CD14-positive monocyte (primary cell): ENCODE measurements at regions not wholly inside any gene's neighbourhood (a gene's known extent, or its start where the extent isn't known, plus 50 kb on each side); places are given as distances from the start of the nearest gene placed in this dataset.

Source experiments
- DNase-seq, 3 donors: peaks; one replicate each; pipeline ENCODE4 v3.0.0-alpha.2; 2011 to 2022
- H2AFZ ChIP-seq: 2 replicates; pipeline ENCODE4 v1.6.0; 2012; ENCODE audit warnings: mild to moderate bottlenecking, low read depth, low read length, inconsistent platforms; ENCODE audit not compliant: insufficient read depth, poor library complexity, severe bottlenecking
- H3K27ac ChIP-seq, 2 donors: 1 replicate in 1 of 2; 2 replicates in 1 of 2; pipeline ENCODE4 v1.5.1; 2012 to 2013; ENCODE audit warnings: low read length in 2 of 2, control low read depth in 1 of 2, inconsistent platforms in 1 of 2, low read depth in 1 of 2, mild to moderate bottlenecking in 1 of 2
- H3K27me3 ChIP-seq, 2 donors: one replicate each; pipeline versions ENCODE4 v1.6.0 to v1.6.1; 2011 to 2013; ENCODE audit warnings: low read length in 2 of 2; ENCODE audit not compliant: control insufficient read depth in 2 of 2, insufficient read depth in 2 of 2
- H3K36me3 ChIP-seq, 2 donors: replicated peaks in 1 of 2; 1 replicate in 1 of 2; 2 replicates in 1 of 2; pipeline versions ENCODE4 v1.5.1 to v1.6.1; 2012 to 2013; ENCODE audit warnings: low read length in 2 of 2, control low read depth in 1 of 2, inconsistent platforms in 1 of 2, mild to moderate bottlenecking in 1 of 2; ENCODE audit not compliant: insufficient read depth in 2 of 2, control insufficient read depth in 1 of 2
- H3K4me1 ChIP-seq, 2 donors: 1 replicate in 1 of 2; 2 replicates in 1 of 2; pipeline versions ENCODE4 v1.5.1 to v1.6.1; 2012 to 2013; ENCODE audit warnings: low read length in 2 of 2, control low read depth in 1 of 2, inconsistent platforms in 1 of 2, mild to moderate bottlenecking in 1 of 2, moderate library complexity in 1 of 2; ENCODE audit not compliant: insufficient read depth in 2 of 2, control insufficient read depth in 1 of 2
- H3K4me2 ChIP-seq: replicated peaks from 2 replicates; pipeline ENCODE3; 2012; ENCODE audit warnings: low read length, moderate library complexity, mild to moderate bottlenecking; ENCODE audit not compliant: poor library complexity, severe bottlenecking; ENCODE audit errors: extremely low read depth
- H3K4me3 ChIP-seq, 3 experiments: fragments of 200-600 bp in 1 of 3; sonication (generic) in 1 of 3; replicated peaks in 1 of 3; 1 replicate in 2 of 3; 2 replicates in 1 of 3; pipeline ENCODE4 v1.5.1; 2011 to 2013; ENCODE audit warnings: low read length in 3 of 3, mild to moderate bottlenecking in 3 of 3, control low read depth in 2 of 3, low read depth in 2 of 3, inconsistent platforms in 1 of 3, moderate library complexity in 1 of 3
- H3K79me2 ChIP-seq: 2 replicates; pipeline ENCODE4 v1.6.0; 2012; ENCODE audit warnings: mild to moderate bottlenecking, control low read depth, inconsistent platforms, low read length, moderate library complexity; ENCODE audit not compliant: insufficient read depth
- H3K9ac ChIP-seq: 2 replicates; pipeline ENCODE4 v1.6.0; 2017; ENCODE audit warnings: low read length, mild to moderate bottlenecking; ENCODE audit not compliant: insufficient read depth, poor library complexity, severe bottlenecking
- H3K9me3 ChIP-seq, 2 donors: replicated peaks in 1 of 2; 1 replicate in 1 of 2; 2 replicates in 1 of 2; pipeline versions ENCODE4 v1.5.1 to v1.6.1; 2012 to 2013; ENCODE audit warnings: low read length in 2 of 2, control low read depth in 1 of 2; ENCODE audit not compliant: control insufficient read depth in 1 of 2, insufficient read depth in 1 of 2
- H4K20me1 ChIP-seq: 2 replicates; pipeline ENCODE4 v1.6.0; 2012; ENCODE audit warnings: mild to moderate bottlenecking, low read length, control low read depth, moderate library complexity; ENCODE audit not compliant: insufficient read depth
- H3K27ac Mint-ChIP-seq, 7 donors: one replicate each; pipeline ENCODE4 v1.8.0; 2020; ENCODE audit warnings: mild to moderate bottlenecking in 7 of 7, mixed read lengths in 7 of 7, moderate library complexity in 6 of 7, inconsistent platforms in 2 of 7
- H3K27me3 Mint-ChIP-seq, 3 donors: one replicate each; pipeline ENCODE4 v1.8.0; 2021 to 2022; ENCODE audit warnings: low read depth in 3 of 3, mild to moderate bottlenecking in 3 of 3, mixed read lengths in 3 of 3, moderate library complexity in 3 of 3, inconsistent platforms in 1 of 3
- H3K36me3 Mint-ChIP-seq, 2 donors: one replicate each; pipeline ENCODE4 v1.8.0; 2020; ENCODE audit warnings: mixed read lengths in 2 of 2, inconsistent platforms in 1 of 2, mild to moderate bottlenecking in 1 of 2
- H3K4me1 Mint-ChIP-seq: one replicate; pipeline ENCODE4 v1.8.0; 2020; ENCODE audit warnings: mild to moderate bottlenecking, mixed read lengths
- H3K4me3 Mint-ChIP-seq, 2 donors: one replicate each; pipeline ENCODE4 v1.8.0; 2020; ENCODE audit warnings: mild to moderate bottlenecking in 2 of 2, mixed read lengths in 2 of 2, moderate library complexity in 1 of 2
- H3K9me3 Mint-ChIP-seq, 7 donors: one replicate each; pipeline ENCODE4 v1.8.0; 2020 to 2022; ENCODE audit warnings: mixed read lengths in 7 of 7, mild to moderate bottlenecking in 6 of 7, moderate library complexity in 6 of 7, inconsistent platforms in 2 of 7
- WGBS: methylation state at CpG from one replicate; pipeline ENCODE4 v1.1.5; 2013; ENCODE audit warnings: missing lambda C conversion rate; ENCODE audit not compliant: insufficient coverage; 5-methylcytosine and 5-hydroxymethylcytosine counted together
- intact Hi-C, 2 donors: fragments of 100-400 bp; cut with micrococcal nuclease; formaldehyde crosslinking; loops; one replicate each; pipeline versions ENCODE4 v1.15.0 to v1.15.1; 2023
- TF ChIP-seq, protein P1 (sequence below): fragments of 200-600 bp; IDR thresholded peaks from one replicate; pipeline ENCODE4 v1.8.0; 2022; ENCODE audit warnings: antibody characterized with exemption, mild to moderate bottlenecking

DNA sequence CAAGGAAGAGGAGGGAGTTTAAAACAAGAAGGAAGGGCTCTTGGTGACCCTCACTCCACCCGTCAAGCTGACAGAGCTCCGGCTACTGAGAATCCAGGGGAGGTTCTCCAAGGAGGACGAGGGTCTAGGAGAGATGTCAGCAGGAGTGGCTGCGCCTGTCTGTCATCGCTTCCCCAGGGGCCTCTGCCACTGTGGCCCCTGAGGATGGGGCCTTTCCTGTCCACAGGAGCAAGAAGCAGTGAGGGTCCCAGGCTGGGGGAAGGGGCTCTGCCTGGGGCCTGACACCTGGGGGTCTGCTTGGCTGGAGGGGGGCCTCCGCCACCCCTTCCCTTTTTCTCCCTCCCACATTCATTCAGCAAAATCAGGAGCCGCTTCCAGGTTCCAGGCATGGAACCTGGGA lies 66.5 kb upstream of the TNRC6C start:
- Histone ChIP-seq H3K4me3 (no peak overlapping the region), H3K27me3 (peaks cover 2 to 56% of the 10 kb centered on the region in 2 donors), H3K4me1 (peaks cover 20% of the 10 kb centered on the region in 2 donors), H3K9me3 (no peaks in the 10 kb centered on the region), H3K36me3 (no peaks in the 10 kb centered on the region), H3K79me2 (no peaks in the 10 kb centered on the region), H3K9ac (no peak overlapping the region), H4K20me1 (no peaks in the 10 kb centered on the region), H3K4me2 (no peak overlapping the region), H2AFZ (no peak overlapping the region), H3K27ac (no peak overlapping the region)
- Mint-ChIP-seq H3K27ac (peak overlapping the region in 1 of 7 donors; percentile 35), H3K36me3 (peaks cover 0 to under 1% of the 10 kb centered on the region in 2 donors), H3K27me3 (peaks cover 38 to 68% (median 61%) of the 10 kb centered on the region in 3 donors), H3K9me3 (peaks cover 0 to 7% (median under 1%) of the 10 kb centered on the region in 7 donors), H3K4me1 (peaks cover 22% of the 10 kb centered on the region), H3K4me3 (peak overlapping the region in 1 of 2 donors; percentile 39)
- WGBS = 90% methylated on average over 6 of the region's 7 CpGs
- intact Hi-C loops = no loop called here
- DNase-seq = no peak
- TF ChIP-seq, protein P1, sequence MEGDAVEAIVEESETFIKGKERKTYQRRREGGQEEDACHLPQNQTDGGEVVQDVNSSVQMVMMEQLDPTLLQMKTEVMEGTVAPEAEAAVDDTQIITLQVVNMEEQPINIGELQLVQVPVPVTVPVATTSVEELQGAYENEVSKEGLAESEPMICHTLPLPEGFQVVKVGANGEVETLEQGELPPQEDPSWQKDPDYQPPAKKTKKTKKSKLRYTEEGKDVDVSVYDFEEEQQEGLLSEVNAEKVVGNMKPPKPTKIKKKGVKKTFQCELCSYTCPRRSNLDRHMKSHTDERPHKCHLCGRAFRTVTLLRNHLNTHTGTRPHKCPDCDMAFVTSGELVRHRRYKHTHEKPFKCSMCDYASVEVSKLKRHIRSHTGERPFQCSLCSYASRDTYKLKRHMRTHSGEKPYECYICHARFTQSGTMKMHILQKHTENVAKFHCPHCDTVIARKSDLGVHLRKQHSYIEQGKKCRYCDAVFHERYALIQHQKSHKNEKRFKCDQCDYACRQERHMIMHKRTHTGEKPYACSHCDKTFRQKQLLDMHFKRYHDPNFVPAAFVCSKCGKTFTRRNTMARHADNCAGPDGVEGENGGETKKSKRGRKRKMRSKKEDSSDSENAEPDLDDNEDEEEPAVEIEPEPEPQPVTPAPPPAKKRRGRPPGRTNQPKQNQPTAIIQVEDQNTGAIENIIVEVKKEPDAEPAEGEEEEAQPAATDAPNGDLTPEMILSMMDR = no peak

DNA sequence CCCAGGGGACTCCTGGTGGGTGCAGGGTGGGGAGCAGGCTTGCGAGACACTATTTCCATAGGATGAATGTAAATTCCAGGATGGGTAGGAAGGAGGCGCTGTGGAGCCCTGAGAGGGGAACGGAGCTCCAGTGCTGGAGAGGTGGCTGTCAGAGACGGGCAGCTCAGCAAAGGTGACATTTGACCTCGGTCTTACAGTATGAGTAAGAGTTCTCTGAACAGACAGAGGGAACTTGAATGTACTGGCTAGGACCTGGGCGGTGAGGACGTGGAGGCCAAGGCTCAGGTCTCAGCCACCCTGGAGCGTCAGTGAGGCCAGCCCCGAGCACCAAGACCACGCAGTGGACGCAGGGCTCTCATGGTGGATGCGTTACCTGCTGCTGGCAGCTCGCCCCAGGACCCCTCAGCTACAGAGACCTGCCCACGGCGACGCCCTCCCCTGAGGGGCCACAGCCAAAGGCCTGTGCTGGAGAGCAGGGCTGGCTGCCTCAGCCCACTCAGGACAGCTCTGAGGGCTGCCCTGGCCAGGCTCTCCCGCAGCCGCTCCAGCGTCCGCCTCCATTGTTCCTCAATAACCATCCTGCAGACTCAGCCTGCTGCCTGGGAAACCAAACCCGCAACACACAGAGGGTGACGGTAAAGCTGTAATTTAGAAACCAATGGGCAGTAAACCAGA lies 65.9 kb upstream of the TNRC6C start:
- peak in 2 of 3 donors; percentile 20 to 36 for DNase-seq
- peaks cover 0 to 5% (median 0%) of the 10 kb centered on the region in 7 donors for H3K9me3 Mint-ChIP-seq
- H3K9ac ChIP-seq = no peak overlapping the region
- peaks cover 2 to 56% of the 10 kb centered on the region in 2 donors for H3K27me3 ChIP-seq
- peak overlapping the region in 2 of 7 donors; percentile 4 to 35 for H3K27ac Mint-ChIP-seq
- no peak overlapping the region for H3K4me3 ChIP-seq
- no peak overlapping the region for H3K4me2 ChIP-seq
- H3K27me3 Mint-ChIP-seq = peaks cover 32 to 66% (median 59%) of the 10 kb centered on the region in 3 donors
- H3K27ac ChIP-seq = no peak overlapping the region
- 88% methylated on average over 18 of the region's 22 CpGs for WGBS
- H3K79me2 ChIP-seq = no peaks in the 10 kb centered on the region
- intact Hi-C loops = no loop called here
- H3K36me3 ChIP-seq = no peaks in the 10 kb centered on the region
- no peaks in the 10 kb centered on the region for H4K20me1 ChIP-seq
- H3K4me1 Mint-ChIP-seq = peaks cover 16% of the 10 kb centered on the region
- no peak overlapping the region for H3K4me3 Mint-ChIP-seq
- no peaks in the 10 kb centered on the region for H3K9me3 ChIP-seq
- no peak overlapping the region for H2AFZ ChIP-seq
- peaks cover 14% of the 10 kb centered on the region in 2 donors for H3K4me1 ChIP-seq
- TF ChIP-seq, protein P1 = peak; percentile 69
- H3K36me3 Mint-ChIP-seq = no peaks in the 10 kb centered on the region
